HG03139 (cell line): ENCODE measurements at regions not wholly inside any gene's neighbourhood (a gene's known extent, or its start where the extent isn't known, plus 50 kb on each side); places are given as distances from the start of the nearest gene placed in this dataset.
"Not testable (repeated sequence)": the region's sequence is repeated elsewhere in the genome, so short reads cannot be mapped to it uniquely, and the experiment has no call there.

Experiments used
- ATAC-seq: cut with Tn5 transposase; IDR thresholded peaks from one replicate; pipeline ENCODE4 v1.9.1; 2021; ENCODE audit not compliant: unreplicated experiment

GRCh38 chr17:72385475-72385874 lies 264.7 kb downstream of the SOX9 start:
- no peak for ATAC-seq

GRCh38 chr17:72386173-72386572 lies 265.4 kb downstream of the SOX9 start:
- ATAC-seq: not testable (repeated sequence)

GRCh38 chr17:72386619-72387237 lies 265.9 kb downstream of the SOX9 start:
- no peak for ATAC-seq

GRCh38 chr17:72387487-72387886 lies 266.7 kb downstream of the SOX9 start:
- ATAC-seq: no peak

- ATAC-seq: no peak
Measured at GRCh38 chr17:72387969-72388368, 267.1 kb downstream of the SOX9 start.

GRCh38 chr17:72388765-72389473 lies 268.1 kb downstream of the SOX9 start:
- ATAC-seq: no peak

- no peak for ATAC-seq
Measured at GRCh38 chr17:72390675-72391508, 270.1 kb downstream of the SOX9 start.

GRCh38 chr17:72392056-72393010 lies 271.5 kb downstream of the SOX9 start:
- ATAC-seq: peak; percentile 38

GRCh38 chr17:72393553-72393952 lies 272.7 kb downstream of the SOX9 start:
- ATAC-seq: no peak

GRCh38 chr17:72394531-72394930 lies 273.7 kb downstream of the SOX9 start:
- ATAC-seq: no peak

GRCh38 chr17:72396121-72396520 lies 275.3 kb downstream of the SOX9 start:
- no peak for ATAC-seq

GRCh38 chr17:72397223-72397667 lies 276.4 kb downstream of the SOX9 start:
- no peak for ATAC-seq

- ATAC-seq: no peak
Measured at GRCh38 chr17:72397687-72398086, 276.9 kb downstream of the SOX9 start.

- no peak for ATAC-seq
Measured at GRCh38 chr17:72399023-72399607, 278.3 kb downstream of the SOX9 start.

GRCh38 chr17:72399608-72400487 lies 279.0 kb downstream of the SOX9 start:
- ATAC-seq: no peak

GRCh38 chr17:72400488-72400827 lies 279.6 kb downstream of the SOX9 start:
- no peak for ATAC-seq

GRCh38 chr17:72400863-72401262 lies 280.0 kb downstream of the SOX9 start:
- no peak for ATAC-seq

- no peak for ATAC-seq
Measured at GRCh38 chr17:72401883-72402726, 281.3 kb downstream of the SOX9 start.
